ENCODE measurements at regions not wholly inside any gene's neighbourhood (a gene's known extent, or its start where the extent isn't known, plus 50 kb on each side); places are given as distances from the start of the nearest gene placed in this dataset.

- TF ChIP-seq CTCF (IDR thresholded peaks at IDR 0.05; ENCODE audit: low read depth, low read length), result no peak
- no peak for DNase-seq (ENCODE audit: low read depth, low spot score)
- H3K4me3 ChIP-seq (ENCODE audit: low read depth, low read length), result no peak overlapping the region
- in situ Hi-C loops (cut with HindIII; ENCODE audit: low sequenced_read_pairs), result no loop called here
These were observed 59.7 kb upstream of the GRPEL1 start for GRCh38 chr4:7127576-7127975.

- no peak for DNase-seq (ENCODE audit: low read depth, low spot score)
- in situ Hi-C loops (cut with HindIII; ENCODE audit: low sequenced_read_pairs), result no loop called here
- no peak overlapping the region for H3K4me3 ChIP-seq (ENCODE audit: low read depth, low read length)
- TF ChIP-seq CTCF (IDR thresholded peaks at IDR 0.05; ENCODE audit: low read depth, low read length), result no peak
These were observed 59.1 kb upstream of the GRPEL1 start for GRCh38 chr4:7126981-7127380.

- in situ Hi-C loops (cut with HindIII; ENCODE audit: low sequenced_read_pairs), result no loop called here
- DNase-seq (ENCODE audit: low read depth, low spot score), result peak; percentile 91
- H3K4me3 ChIP-seq (ENCODE audit: low read depth, low read length), result no peak overlapping the region
- TF ChIP-seq CTCF (IDR thresholded peaks at IDR 0.05; ENCODE audit: low read depth, low read length), result peak; percentile 6
These were observed 57.0 kb upstream of the GRPEL1 start for GRCh38 chr4:7124689-7125442.

- no peak for TF ChIP-seq CTCF (IDR thresholded peaks at IDR 0.05; ENCODE audit: low read depth, low read length)
- in situ Hi-C loops (cut with HindIII; ENCODE audit: low sequenced_read_pairs), result no loop called here
- no peak overlapping the region for H3K4me3 ChIP-seq (ENCODE audit: low read depth, low read length)
- DNase-seq (ENCODE audit: low read depth, low spot score), result no peak
These were observed 54.2 kb upstream of the GRPEL1 start for GRCh38 chr4:7121866-7122653.

GRCh38 chr4:7121174-7121573 lies 53.3 kb upstream of the GRPEL1 start:
- no peak for TF ChIP-seq CTCF (IDR thresholded peaks at IDR 0.05; ENCODE audit: low read depth, low read length)
- in situ Hi-C loops (cut with HindIII; ENCODE audit: low sequenced_read_pairs), result no loop called here
- no peak for DNase-seq (ENCODE audit: low read depth, low spot score)
- no peak overlapping the region for H3K4me3 ChIP-seq (ENCODE audit: low read depth, low read length)

GRCh38 chr4:7120341-7120740 lies 52.5 kb upstream of the GRPEL1 start:
- TF ChIP-seq CTCF (IDR thresholded peaks at IDR 0.05; ENCODE audit: low read depth, low read length), result no peak
- in situ Hi-C loops (cut with HindIII; ENCODE audit: low sequenced_read_pairs), result no loop called here
- no peak overlapping the region for H3K4me3 ChIP-seq (ENCODE audit: low read depth, low read length)
- peak; percentile 8 for DNase-seq (ENCODE audit: low read depth, low spot score)

All from astrocyte of the spinal cord (primary cell).